ENCODE measurements at regions not wholly inside any gene's neighbourhood (a gene's known extent, or its start where the extent isn't known, plus 50 kb on each side); places are given as distances from the start of the nearest gene placed in this dataset.

DNA sequence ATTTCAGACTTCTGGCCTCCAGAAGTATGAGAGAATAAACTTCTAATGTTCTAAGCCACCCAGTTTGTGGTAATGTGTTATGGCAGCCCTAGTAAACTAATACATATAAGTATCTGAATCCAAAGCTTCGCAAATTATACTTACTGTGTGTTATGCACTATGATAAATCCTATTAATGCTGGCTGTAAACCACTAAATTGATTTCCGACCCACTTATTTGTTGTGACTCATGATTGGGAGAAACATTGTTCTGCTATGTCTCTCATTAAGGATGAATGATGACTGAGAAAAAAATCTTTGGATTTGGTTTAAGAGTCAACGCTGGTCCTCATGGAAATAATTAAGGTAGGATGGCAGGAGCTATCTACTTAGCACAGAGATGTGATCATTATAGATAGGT, 62.0 kb downstream of the FZD4 start:
- TF ChIP-seq YY1 (IDR thresholded peaks at IDR 0.05; ENCODE audit: insufficient read depth, insufficient read length) (no peak), SUZ12 (IDR thresholded peaks at IDR 0.05; ENCODE audit: extremely low read depth, insufficient read depth, insufficient read length) (no peak), ZNF274 (IDR thresholded peaks at IDR 0.05; ENCODE audit: low read depth, low read length) (no peak)
- H3K36me3 ChIP-seq (ENCODE audit: insufficient read depth, insufficient read length, low read length) = no peaks in the 10 kb centered on the region

More for the DNA sequence above, 62.0 kb downstream of the FZD4 start:
- DNase-seq (ENCODE audit: low read depth, low spot score) = no peak
- no peak overlapping the region for H3K4me3 ChIP-seq (ENCODE audit: insufficient read length, low read depth)
- H3K27me3 ChIP-seq (ENCODE audit: insufficient read depth, insufficient read length) = no peaks in the 10 kb centered on the region
- H3K9ac ChIP-seq (ENCODE audit: insufficient read length, low read depth) = no peak overlapping the region
- no peaks in the 10 kb centered on the region for H3K4me1 ChIP-seq (ENCODE audit: insufficient read depth, insufficient read length)
- H3K9me3 ChIP-seq (ENCODE audit: insufficient read depth, low read length) = no peaks in the 10 kb centered on the region
